ENCODE measurements at regions not wholly inside any gene's neighbourhood (a gene's known extent, or its start where the extent isn't known, plus 50 kb on each side); places are given as distances from the start of the nearest gene placed in this dataset.

- no peak for DNase-seq
Observed at GRCh38 chr4:27506401-27506800, 645.8 kb downstream of the STIM2 start.

- DNase-seq, result no peak
Observed at GRCh38 chr4:27514711-27515110, 654.1 kb downstream of the STIM2 start.

GRCh38 chr4:27515140-27515539, 654.5 kb downstream of the STIM2 start:
- DNase-seq, result no peak

DNA sequence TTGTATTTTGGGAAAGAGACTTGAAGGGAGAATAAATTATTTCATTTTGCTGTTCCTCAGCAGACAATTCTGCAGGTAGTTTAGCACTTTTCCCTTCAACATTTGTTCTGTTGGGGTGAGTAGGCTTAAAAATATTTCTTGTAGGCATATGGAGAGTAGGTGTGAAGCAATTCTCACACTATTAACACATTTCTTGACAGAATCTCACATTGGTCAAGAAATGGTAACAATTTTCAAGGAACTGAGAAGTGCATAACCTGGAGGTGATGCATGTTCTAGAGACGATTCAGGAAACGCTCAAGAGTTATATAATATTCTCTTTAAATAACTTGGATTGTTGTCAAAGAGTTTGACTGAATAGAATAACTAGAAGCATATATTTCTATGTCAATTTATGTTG, 658.2 kb downstream of the STIM2 start:
- no peak for DNase-seq

DNA sequence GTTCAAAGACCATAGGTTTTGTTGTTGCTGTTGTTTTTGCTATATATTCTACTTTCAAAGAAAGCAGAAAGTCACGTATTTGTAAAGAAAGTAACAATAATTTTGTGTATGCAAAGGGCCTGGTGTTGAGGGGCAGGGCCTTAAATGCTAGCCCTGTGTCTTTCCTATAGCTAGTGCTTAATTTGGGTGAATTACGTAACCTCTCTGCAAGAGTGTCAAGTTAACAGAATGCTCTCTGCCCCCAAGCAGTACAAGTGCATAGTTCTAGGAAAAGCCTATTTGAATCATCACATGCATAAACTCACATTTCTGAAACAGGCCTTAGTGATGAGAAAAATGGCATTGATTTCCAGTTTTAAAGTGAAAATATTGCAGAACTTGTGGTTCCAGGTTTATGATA, 663.6 kb downstream of the STIM2 start:
- DNase-seq, result no peak

- no peak for DNase-seq
Observed at GRCh38 chr4:27534488-27534887, 673.8 kb downstream of the STIM2 start.

GRCh38 chr4:27568236-27568951, 707.8 kb downstream of the STIM2 start:
- DNase-seq, result no peak

GRCh38 chr4:27568952-27569319, 708.3 kb downstream of the STIM2 start:
- no peak for DNase-seq

- no peak for DNase-seq
Observed at GRCh38 chr4:27574743-27575142, 714.1 kb downstream of the STIM2 start.

DNA sequence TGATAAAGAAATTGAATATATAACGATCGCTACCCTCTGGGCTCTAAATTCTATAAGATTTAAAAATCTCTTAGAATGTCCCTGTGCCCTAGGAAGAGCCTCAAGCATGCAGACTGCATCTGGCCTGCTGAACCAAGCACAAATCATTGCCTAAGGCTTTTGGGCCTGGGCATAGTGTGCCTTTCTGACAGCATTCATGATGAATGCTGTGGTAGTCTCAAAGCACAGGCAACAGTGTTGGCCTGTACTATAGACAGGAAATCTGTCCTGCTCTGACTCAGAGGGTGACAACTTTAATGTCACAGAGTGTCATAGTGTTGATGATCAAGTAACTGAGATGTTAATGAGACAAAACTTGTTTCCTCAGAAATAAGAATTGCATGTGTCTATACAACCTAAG, 717.3 kb downstream of the STIM2 start:
- no peak for DNase-seq

- DNase-seq, result no peak
Observed at GRCh38 chr4:27592738-27593137, 732.1 kb downstream of the STIM2 start.

DNA sequence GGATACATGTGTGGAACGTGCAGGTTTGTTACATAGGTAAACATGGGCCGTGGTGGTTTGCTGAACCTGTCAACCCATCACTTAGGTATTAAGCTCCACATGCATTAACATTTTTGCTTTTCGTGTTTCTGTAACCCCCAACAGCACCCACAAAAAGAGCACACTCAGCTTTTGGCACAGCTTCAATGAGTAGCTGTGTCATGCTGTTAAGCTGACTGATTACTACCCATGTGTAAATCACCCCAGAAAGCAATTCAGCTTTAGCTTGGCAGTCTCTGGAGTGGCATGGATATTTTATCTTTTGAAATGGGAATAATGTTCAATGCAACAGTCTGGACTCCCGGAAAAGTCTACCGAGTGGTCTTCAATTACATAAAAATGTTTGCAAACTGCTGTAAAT, 734.3 kb downstream of the STIM2 start:
- DNase-seq, result no peak

DNA sequence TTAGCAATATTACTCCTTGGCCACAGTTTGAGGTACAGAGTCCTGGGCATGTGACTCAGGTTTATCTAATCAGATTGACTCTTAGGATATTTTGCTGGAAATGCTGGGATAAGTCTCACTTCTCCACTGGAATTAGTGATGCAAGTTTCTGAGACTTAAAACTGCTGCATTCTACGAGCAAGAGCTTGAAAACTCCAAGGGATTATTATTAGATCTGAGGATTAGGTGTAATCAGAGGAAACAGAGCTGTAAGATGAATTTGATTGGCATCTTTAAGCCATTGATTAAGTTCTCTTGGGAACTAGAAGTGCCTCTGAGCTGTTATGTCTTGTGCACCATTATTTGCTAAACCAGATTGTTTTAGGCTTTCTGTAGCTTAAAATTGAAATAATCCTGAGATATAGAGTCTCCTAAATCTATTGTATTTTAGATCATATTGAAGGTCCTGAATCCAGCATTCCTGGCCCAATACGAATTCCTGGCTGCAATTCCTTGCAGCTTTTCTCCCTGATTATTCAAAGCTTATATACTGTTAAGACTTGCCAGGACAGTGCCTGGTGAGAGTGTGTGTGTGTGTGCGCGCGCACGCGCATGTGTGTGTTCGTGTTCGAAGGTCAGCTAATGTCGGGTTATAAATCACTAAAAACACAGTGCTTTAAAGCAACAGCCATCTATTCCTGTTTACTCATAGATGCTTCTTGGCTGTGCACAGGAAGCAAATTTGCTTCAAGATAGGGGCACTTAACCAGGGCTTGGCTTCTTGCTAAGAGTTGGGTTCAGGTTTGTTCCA, 735.1 kb downstream of the STIM2 start:
- DNase-seq, result no peak

- no peak for DNase-seq
Observed at GRCh38 chr4:27602172-27602571, 741.5 kb downstream of the STIM2 start.

DNA sequence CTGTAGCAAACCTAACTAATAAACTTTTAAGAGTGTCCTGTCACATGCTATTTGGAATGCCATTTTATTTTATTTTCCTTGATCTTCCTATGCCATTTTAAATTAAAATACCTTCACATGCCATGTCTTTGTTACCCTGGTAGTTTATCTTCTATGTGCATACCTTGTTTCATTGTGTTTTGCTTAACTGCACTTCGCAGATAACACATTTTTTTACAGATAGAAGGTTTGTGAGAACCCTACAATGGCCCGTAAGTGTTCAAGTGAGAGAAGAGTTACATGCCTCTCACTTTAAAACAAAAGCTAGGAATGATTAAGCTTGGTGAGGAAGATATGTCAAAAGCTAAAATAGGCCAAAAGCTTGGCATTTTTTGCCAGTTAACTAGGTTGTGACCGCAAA, 744.1 kb downstream of the STIM2 start:
- DNase-seq, result no peak

GRCh38 chr4:27616166-27616565, 755.5 kb downstream of the STIM2 start:
- DNase-seq, result no peak

GRCh38 chr4:27619435-27619834, 758.8 kb downstream of the STIM2 start:
- no peak for DNase-seq

DNA sequence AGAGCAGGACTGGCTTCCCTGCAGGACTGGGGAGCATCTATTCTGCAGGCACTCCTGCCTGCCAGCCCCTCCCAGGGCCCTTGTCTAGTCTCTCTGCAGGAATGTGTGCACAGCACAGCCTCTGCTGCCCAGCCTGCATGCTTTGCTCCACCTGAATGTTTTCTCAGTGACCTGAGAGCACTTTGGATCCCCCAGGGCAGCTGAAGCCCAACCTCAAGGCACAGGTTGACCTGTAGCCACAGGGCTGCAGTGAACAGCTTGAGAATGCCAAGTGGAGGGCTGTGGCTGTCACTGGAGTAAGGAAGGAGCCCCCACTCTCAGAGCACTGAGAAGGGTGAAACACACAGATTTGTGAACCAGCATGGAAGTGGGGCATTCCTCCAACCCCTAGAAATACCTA, 760.2 kb downstream of the STIM2 start:
- no peak for DNase-seq

- DNase-seq, result no peak
Observed at GRCh38 chr4:27624749-27625148, 764.1 kb downstream of the STIM2 start.

GRCh38 chr4:27628609-27629008, 768.0 kb downstream of the STIM2 start:
- DNase-seq, result no peak

DNA sequence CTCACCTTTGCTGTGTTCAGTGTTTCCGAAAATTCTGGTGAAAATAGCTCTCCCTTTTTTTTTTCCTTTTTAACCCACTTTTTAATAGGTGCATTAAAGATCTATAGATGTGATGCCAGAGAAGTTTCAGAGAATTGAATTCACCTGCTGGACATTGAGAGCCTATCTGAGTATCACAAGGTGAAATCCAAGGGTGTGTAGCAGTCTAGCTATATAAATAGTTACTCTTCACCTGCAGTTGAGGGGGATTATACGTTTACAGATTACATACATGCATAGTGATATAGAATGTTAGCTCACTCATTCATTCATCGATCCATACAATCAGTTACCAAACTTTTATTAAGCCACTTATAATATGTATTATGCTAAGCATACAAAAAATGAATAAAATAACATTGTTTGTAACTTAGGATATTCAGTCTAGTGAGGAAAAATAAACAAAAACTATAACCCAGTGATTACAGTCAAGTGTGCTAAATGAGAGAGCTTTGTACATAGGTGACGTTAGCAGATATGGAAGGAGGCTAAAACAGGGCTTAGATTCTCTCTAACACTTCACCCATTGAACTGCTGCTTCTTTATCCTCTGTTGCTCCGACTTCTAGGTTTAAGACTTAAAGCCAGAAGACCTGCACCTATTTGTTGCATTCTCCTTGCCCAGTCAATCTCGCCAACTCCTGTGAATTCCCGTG, 769.0 kb downstream of the STIM2 start:
- DNase-seq, result no peak

DNA sequence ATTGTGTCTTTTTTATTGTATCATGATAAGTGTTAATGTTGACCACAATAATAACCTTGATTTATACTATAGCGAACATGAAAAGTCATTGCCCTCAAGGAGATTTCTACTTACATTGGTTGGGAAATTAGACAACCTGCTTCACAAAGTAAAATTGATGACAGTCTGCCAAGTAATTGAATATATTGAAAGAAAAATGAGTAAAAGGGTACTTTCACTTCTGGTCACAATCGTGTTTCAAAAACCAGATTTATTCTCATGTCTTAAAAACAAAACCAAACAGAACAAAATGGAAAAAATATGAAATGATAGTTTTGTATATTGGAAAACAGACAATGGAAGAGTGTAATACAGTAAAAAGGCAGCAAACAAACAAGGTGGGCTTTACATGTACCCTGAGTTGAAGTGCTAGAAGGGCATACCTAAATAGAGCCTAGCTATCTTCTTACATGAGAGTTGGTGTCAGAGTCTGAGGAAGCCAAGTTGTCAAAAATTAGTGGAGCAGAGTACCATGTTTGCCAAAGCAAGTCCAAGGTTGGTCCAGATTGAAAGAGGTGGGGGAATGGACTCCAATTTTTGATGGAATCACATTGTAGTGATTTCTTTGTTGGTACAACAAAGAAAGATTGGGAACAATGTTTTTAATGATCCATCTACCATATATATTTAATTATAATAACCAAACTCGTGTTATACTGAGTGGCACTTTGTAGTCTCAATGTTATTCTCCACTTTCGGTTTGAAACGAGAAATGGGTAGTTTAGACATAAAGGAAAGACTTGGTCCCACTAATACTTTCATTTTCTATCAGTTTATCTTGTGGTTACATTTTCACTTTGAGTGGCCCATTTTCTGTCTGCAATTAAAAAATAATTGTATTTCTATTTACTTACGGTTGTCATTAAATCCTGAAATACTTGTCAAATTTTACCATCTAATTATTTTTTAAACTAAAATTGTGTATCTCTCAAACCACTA, 775.6 kb downstream of the STIM2 start:
- no peak for DNase-seq

Data from right lung (tissue), 2 donors.